GM21737 (cell line): ENCODE measurements at regions not wholly inside any gene's neighbourhood (a gene's known extent, or its start where the extent isn't known, plus 50 kb on each side); places are given as distances from the start of the nearest gene placed in this dataset.

Source experiments
- ATAC-seq: cut with Tn5 transposase; IDR thresholded peaks from one replicate; pipeline ENCODE4 v1.9.1; 2021; ENCODE audit warnings: mild to moderate bottlenecking, moderate library complexity; ENCODE audit not compliant: unreplicated experiment

- no peak for ATAC-seq
These were observed 500.3 kb upstream of the SMIM21 start for GRCh38 chr18:75927791-75928190.

GRCh38 chr18:75926811-75927210 lies 499.3 kb upstream of the SMIM21 start:
- no peak for ATAC-seq

GRCh38 chr18:75923169-75923568 lies 495.7 kb upstream of the SMIM21 start:
- no peak for ATAC-seq

GRCh38 chr18:75916624-75916982 lies 489.1 kb upstream of the SMIM21 start:
- no peak for ATAC-seq

- ATAC-seq = no peak
These were observed 488.6 kb upstream of the SMIM21 start for GRCh38 chr18:75915941-75916623.

GRCh38 chr18:75912829-75913228 lies 485.3 kb upstream of the SMIM21 start:
- no peak for ATAC-seq

GRCh38 chr18:75904416-75904815 lies 476.9 kb upstream of the SMIM21 start:
- no peak for ATAC-seq

DNA sequence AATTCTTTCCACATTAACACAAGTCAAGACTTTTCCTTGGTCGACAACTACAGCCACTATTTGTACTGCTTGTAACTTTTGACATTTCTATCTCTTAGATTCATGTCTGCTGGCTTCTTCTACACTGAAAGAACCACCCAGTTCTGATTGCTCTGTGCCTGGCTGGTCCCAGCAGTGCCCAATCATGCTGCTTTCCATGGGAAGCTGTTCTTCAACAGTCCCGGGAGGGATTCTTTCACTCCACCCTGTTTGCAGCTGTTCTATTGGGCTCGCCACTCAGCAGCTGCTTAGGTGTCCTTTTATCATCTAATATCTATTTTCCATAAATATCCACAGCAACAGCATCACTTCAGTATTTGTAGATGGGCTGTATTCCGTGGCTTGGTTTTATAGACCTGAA lies 471.1 kb upstream of the SMIM21 start:
- no peak for ATAC-seq

GRCh38 chr18:75897386-75897785 lies 469.9 kb upstream of the SMIM21 start:
- no peak for ATAC-seq

DNA sequence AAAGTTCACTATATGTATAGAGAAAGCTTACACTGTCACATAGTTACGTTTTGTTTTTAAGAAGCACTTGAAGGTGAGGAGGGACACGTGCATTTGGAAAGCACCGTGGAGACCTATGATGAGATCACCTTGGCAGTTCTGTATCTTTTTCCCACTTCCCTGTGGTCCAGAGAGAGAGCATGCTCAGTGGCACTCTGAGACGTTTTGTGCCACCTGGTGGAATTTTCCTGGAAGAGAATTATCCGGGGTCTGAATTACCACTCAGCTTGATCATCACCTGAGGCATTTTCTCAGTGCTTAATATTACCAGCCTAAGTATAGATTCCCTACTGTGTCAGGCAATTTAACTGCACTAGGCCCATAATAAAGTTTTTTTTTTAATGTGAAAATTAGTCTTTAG lies 469.4 kb upstream of the SMIM21 start:
- ATAC-seq = no peak

- ATAC-seq = no peak
These were observed 467.6 kb upstream of the SMIM21 start for GRCh38 chr18:75895135-75895534.

GRCh38 chr18:75884728-75885127 lies 457.2 kb upstream of the SMIM21 start:
- ATAC-seq = no peak

- ATAC-seq = no peak
These were observed 453.5 kb upstream of the SMIM21 start for GRCh38 chr18:75880925-75881504.

GRCh38 chr18:75880266-75880665 lies 452.8 kb upstream of the SMIM21 start:
- ATAC-seq = no peak

- ATAC-seq = no peak
These were observed 451.7 kb upstream of the SMIM21 start for GRCh38 chr18:75879196-75879595.

DNA sequence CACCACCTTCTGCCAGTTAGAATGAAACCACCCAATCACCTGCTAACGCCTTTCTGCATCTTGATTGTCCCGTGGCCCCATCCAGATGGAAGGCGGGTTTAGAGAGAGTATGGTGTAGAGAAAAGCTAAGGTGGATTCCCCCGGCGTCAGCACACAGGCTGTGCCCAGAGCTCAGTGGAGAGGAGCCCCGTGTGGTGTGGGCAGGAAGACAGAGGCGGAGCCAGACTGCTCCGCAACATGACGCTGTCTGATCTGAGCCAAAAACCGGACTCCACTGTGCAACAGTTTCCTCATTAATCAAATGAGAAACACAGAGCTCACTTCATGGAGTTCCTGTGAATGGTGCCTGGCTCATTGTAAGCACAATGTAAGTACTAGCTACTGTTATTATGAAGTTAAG lies 448.1 kb upstream of the SMIM21 start:
- ATAC-seq = no peak

DNA sequence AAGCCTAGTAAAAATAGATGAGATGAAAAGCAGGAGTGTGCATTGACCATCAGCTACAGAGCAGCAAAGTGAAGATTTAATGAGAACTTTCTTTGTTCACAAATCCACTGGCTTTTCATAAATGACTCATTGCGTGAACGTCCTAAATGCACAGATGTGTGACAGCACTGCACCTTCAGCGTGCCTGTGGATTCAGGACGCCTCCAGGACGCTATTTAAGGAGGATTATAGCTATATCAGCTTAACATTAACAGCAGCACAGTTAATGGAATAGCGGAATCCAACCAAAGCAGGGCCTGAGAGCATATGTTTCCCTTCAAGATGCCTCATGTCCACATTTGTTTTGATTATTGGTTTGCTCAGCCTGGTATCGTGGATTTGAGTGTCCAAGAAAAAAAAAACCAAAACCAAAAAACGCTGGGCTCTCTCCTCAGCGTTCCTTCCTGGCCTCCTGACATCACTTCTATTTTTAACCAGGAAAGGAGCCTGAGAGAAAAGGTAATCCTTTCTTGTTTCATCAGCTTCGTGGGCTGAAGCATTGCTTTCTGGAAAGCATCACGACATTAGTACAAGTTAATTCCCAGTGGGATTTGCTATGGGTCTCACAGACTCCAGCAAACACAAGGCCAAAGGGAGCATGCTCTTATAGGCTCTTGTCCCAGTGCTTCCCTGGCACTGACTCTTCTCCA lies 447.0 kb upstream of the SMIM21 start:
- ATAC-seq = no peak

- no peak for ATAC-seq
These were observed 444.1 kb upstream of the SMIM21 start for GRCh38 chr18:75871596-75871995.

DNA sequence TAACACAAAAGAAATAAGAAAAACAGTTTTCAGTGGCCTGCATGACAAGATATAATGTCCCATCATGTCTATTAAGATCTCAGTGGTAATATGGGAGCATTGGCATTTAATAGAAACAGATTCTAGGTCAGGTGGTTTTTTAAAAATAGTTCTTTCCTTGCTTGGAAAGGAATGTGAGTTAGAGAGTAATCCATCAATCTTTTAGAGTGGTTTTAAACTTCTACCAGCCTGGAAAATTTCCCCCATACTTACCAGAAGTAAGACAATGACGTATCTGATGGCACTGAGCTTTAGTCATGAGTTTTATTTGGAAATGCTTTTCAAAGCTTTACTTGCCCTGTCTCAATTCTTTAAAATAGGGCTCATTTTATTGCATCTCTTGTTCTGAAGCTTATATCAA lies 441.7 kb upstream of the SMIM21 start:
- no peak for ATAC-seq

DNA sequence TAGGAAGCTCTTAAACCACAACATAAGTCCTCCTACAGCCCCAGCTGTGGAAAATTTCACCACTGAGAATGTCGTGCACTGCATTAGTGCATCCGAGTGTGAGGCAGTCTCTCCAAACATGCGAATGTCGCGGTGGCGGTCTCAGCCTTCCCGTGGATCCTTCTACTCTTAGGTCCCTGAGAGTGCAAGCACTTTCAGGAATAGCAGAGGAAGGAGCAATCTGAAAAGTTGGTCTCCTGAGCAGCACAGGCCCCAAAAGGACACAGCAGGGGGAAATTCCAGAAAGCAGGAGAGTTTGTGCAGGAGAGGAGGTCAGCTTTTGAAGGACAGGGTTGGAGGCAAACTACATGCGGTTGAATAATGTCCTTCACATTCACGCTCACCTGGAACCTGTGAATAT lies 440.5 kb upstream of the SMIM21 start:
- no peak for ATAC-seq

- no peak for ATAC-seq
These were observed 438.1 kb upstream of the SMIM21 start for GRCh38 chr18:75865639-75866038.

DNA sequence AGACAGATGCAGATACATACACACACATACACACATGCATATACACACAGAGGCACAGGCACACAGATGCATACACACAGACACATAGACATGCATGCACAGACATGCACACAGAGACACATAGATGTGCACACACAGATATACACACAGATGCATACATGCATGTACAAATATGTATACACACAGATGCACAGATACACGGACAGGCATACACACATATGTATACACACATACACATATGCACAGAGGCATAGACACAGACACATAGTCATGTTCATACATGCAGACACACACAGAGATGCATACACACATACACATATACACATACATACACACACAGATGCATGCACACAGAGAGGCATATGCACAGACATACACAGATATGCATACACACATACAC lies 437.3 kb upstream of the SMIM21 start:
- ATAC-seq = no peak
